ENCODE measurements at regions not wholly inside any gene's neighbourhood (a gene's known extent, or its start where the extent isn't known, plus 50 kb on each side); places are given as distances from the start of the nearest gene placed in this dataset.

GRCh38 chr20:51129147-51129776 lies 106.4 kb upstream of the KCNG1 start:
- Histone ChIP-seq H3K27ac (no peak overlapping the region), H3K4me3 (no peak overlapping the region), H3K27me3 (ENCODE audit: low read depth) (peaks cover 10% of the 10 kb centered on the region), H3K9me3 (no peaks in the 10 kb centered on the region), H3K4me1 (no peaks in the 10 kb centered on the region), H3K36me3 (no peaks in the 10 kb centered on the region)
- intact Hi-C loops (cut with DNase I), result no loop called here
- ATAC-seq, result no peak
- TF ChIP-seq CTCF (IDR thresholded peaks at IDR 0.05), result no peak
- DNase-seq, result no peak

GRCh38 chr20:51128198-51128597 lies 105.3 kb upstream of the KCNG1 start:
- Histone ChIP-seq H3K27me3 (ENCODE audit: low read depth) (peaks cover 10% of the 10 kb centered on the region), H3K9me3 (no peaks in the 10 kb centered on the region), H3K4me1 (no peaks in the 10 kb centered on the region), H3K36me3 (no peaks in the 10 kb centered on the region), H3K4me3 (no peak overlapping the region), H3K27ac (no peak overlapping the region)
- DNase-seq, result no peak
- TF ChIP-seq CTCF (IDR thresholded peaks at IDR 0.05), result no peak
- ATAC-seq, result no peak
- intact Hi-C loops (cut with DNase I), result no loop called here

- DNase-seq (no peak), ATAC-seq (no peak)
- no peaks in the 10 kb centered on the region for H3K4me1 ChIP-seq
- H3K4me3 ChIP-seq, result no peak overlapping the region
- H3K9me3 ChIP-seq, result no peaks in the 10 kb centered on the region
- H3K36me3 ChIP-seq, result no peaks in the 10 kb centered on the region
- H3K27ac ChIP-seq, result no peak overlapping the region
- intact Hi-C loops (cut with DNase I), result no loop called here
- no peak for TF ChIP-seq CTCF (IDR thresholded peaks at IDR 0.05)
- peaks cover 10% of the 10 kb centered on the region for H3K27me3 ChIP-seq (ENCODE audit: low read depth)
These were observed 104.8 kb upstream of the KCNG1 start for GRCh38 chr20:51127713-51128112.

- TF ChIP-seq CTCF (IDR thresholded peaks at IDR 0.05), result no peak
- intact Hi-C loops (cut with DNase I), result no loop called here
- no peaks in the 10 kb centered on the region for H3K4me1 ChIP-seq
- peaks cover 13% of the 10 kb centered on the region for H3K27me3 ChIP-seq (ENCODE audit: low read depth)
- DNase-seq (no peak), ATAC-seq (no peak)
- H3K36me3 ChIP-seq, result no peaks in the 10 kb centered on the region
- no peak overlapping the region for H3K27ac ChIP-seq
- no peak overlapping the region for H3K4me3 ChIP-seq
- H3K9me3 ChIP-seq, result no peaks in the 10 kb centered on the region
These were observed 103.4 kb upstream of the KCNG1 start for GRCh38 chr20:51126337-51126736.

GRCh38 chr20:51125780-51126179 lies 102.9 kb upstream of the KCNG1 start:
- ATAC-seq (no peak), DNase-seq (no peak)
- H3K4me3 ChIP-seq, result no peak overlapping the region
- H3K4me1 ChIP-seq, result peaks cover 3% of the 10 kb centered on the region
- peaks cover 19% of the 10 kb centered on the region for H3K27me3 ChIP-seq (ENCODE audit: low read depth)
- intact Hi-C loops (cut with DNase I), result no loop called here
- no peaks in the 10 kb centered on the region for H3K36me3 ChIP-seq
- no peaks in the 10 kb centered on the region for H3K9me3 ChIP-seq
- H3K27ac ChIP-seq, result no peak overlapping the region
- no peak for TF ChIP-seq CTCF (IDR thresholded peaks at IDR 0.05)

Data from lower lobe of right lung (tissue), 2 donors.